Endothelial cell of umbilical vein (primary cell): ENCODE measurements at regions not wholly inside any gene's neighbourhood (a gene's known extent, or its start where the extent isn't known, plus 50 kb on each side); places are given as distances from the start of the nearest gene placed in this dataset.

Source experiments
- BruUV-seq: library from RNA; stranded (reverse); fragments of 400-500 nt; replicated peaks from 2 replicates; lab custom pipeline; 2021; lab: Mats Ljungman, UMichigan
- CTCF ChIA-PET: fragments of 300-600, 350-600 bp; sonication (Branson Sonifier 250); formaldehyde crosslinking; loops from one replicate; lab custom pipeline; 2021; ENCODE audit warnings: antibody characterized with exemption, inconsistent platforms; lab: Charles Lee
- POLR2A ChIA-PET: fragments of 300-600, 350-600 bp; sonication (Branson Sonifier 250); formaldehyde crosslinking; loops from one replicate; lab custom pipeline; 2021; ENCODE audit warnings: antibody characterized with exemption, inconsistent platforms; lab: Charles Lee
- DNase-seq: peaks from one replicate; pipeline ENCODE4 v3.0.0-alpha.2; 2011; ENCODE audit warnings: low read depth, low spot score
- FAIRE-seq: peaks from 2 replicates; lab custom pipeline; 2011; peaks lifted over from hg19 to GRCh38; lab: Jason Lieb, UNC
- H2AFZ ChIP-seq: 2 replicates; pipeline ENCODE4 v1.6.0; 2012; ENCODE audit warnings: low read depth, low read length, control low read depth, inconsistent platforms
- H3K27ac ChIP-seq: 2 replicates; pipeline ENCODE4 v1.5.1; 2011; ENCODE audit warnings: low read depth, mild to moderate bottlenecking, control low read depth, low read length, moderate library complexity; ENCODE audit not compliant: insufficient read depth
- H3K27me3 ChIP-seq, 2 experiments: 2 replicates each; pipeline versions ENCODE4 v1.6.0 to v1.6.1; 2011; ENCODE audit warnings: low read length in 2 of 2, mixed read lengths in 1 of 2; ENCODE audit not compliant: control insufficient read depth in 2 of 2, insufficient read depth in 2 of 2
- H3K36me3 ChIP-seq, 2 experiments: 2 replicates in 1 of 2; 3 replicates in 1 of 2; pipeline ENCODE4 v1.5.1; 2011; ENCODE audit warnings: low read length in 2 of 2, mild to moderate bottlenecking in 1 of 2, moderate library complexity in 1 of 2; ENCODE audit not compliant: control insufficient read depth in 2 of 2, insufficient read depth in 2 of 2; ENCODE audit errors: extremely low read depth in 1 of 2
- H3K4me1 ChIP-seq: 3 replicates; pipeline ENCODE4 v1.5.1; 2011; ENCODE audit warnings: mild to moderate bottlenecking, low read length; ENCODE audit not compliant: control insufficient read depth, insufficient read depth; ENCODE audit errors: extremely low read depth
- H3K4me2 ChIP-seq: 2 replicates; pipeline ENCODE4 v1.6.1; 2011; ENCODE audit warnings: low read length, control low read depth, mixed read lengths; ENCODE audit not compliant: insufficient read depth
- H3K4me3 ChIP-seq, 3 experiments: fragments of 200-600 bp in 1 of 3; sonication (generic), shearing (Covaris generic) in 1 of 3; replicated peaks in 1 of 3; 2 replicates each; pipeline ENCODE4 v1.5.1; 2011 to 2016; ENCODE audit warnings: control low read depth in 3 of 3, low read length in 3 of 3, mild to moderate bottlenecking in 2 of 3, inconsistent platforms in 1 of 3, low read depth in 1 of 3, moderate library complexity in 1 of 3; ENCODE audit not compliant: insufficient read depth in 1 of 3
- H3K79me2 ChIP-seq: 2 replicates; pipeline ENCODE4 v1.6.0; 2012; ENCODE audit warnings: low read length, inconsistent platforms; ENCODE audit not compliant: control insufficient read depth, insufficient read depth
- H3K9ac ChIP-seq: replicated peaks from 2 replicates; pipeline ENCODE3; 2011; ENCODE audit warnings: low read length, control low read depth; ENCODE audit not compliant: insufficient read depth; ENCODE audit errors: extremely low read depth
- H3K9me1 ChIP-seq: replicated peaks from 3 replicates; pipeline ENCODE4 v1.6.0; 2011; ENCODE audit warnings: mild to moderate bottlenecking, low read length; ENCODE audit not compliant: control insufficient read depth, insufficient read depth; ENCODE audit errors: extremely low read depth
- H3K9me3 ChIP-seq: replicated peaks from 2 replicates; pipeline ENCODE4 v1.5.1; 2012; ENCODE audit warnings: low read length, inconsistent platforms; ENCODE audit not compliant: control insufficient read depth, insufficient read depth
- H4K20me1 ChIP-seq: replicated peaks from 2 replicates; pipeline ENCODE3; 2011; ENCODE audit warnings: mild to moderate bottlenecking, low read length; ENCODE audit not compliant: control insufficient read depth, insufficient read depth; ENCODE audit errors: extremely low read depth
- EZH2 ChIP-seq: IDR thresholded peaks from 2 replicates; pipeline ENCODE4 v1.6.1; 2012; ENCODE audit warnings: borderline replicate concordance, low read depth, mild to moderate bottlenecking, moderate library complexity, low read length, inconsistent platforms; ENCODE audit not compliant: severe bottlenecking
- FOS ChIP-seq: IDR thresholded peaks from 2 replicates; pipeline ENCODE4 v1.6.1; 2011; ENCODE audit warnings: mild to moderate bottlenecking, low read length, moderate library complexity, borderline replicate concordance; ENCODE audit not compliant: insufficient read depth
- GATA2 ChIP-seq: IDR thresholded peaks from 2 replicates; pipeline ENCODE4 v1.7.0; 2011; ENCODE audit warnings: low read depth, mild to moderate bottlenecking, moderate library complexity, mixed read lengths, low read length; ENCODE audit not compliant: insufficient read length, insufficient read depth
- JUN ChIP-seq: IDR thresholded peaks from 2 replicates; pipeline ENCODE4 v1.6.1; 2011; ENCODE audit warnings: borderline replicate concordance, low read depth; ENCODE audit not compliant: insufficient read length, insufficient read depth
- MYC ChIP-seq: IDR thresholded peaks from one replicate; pipeline ENCODE4 v1.6.1; 2011; ENCODE audit warnings: mild to moderate bottlenecking, low read depth, low read length
- POLR2A ChIP-seq: IDR thresholded peaks from 2 replicates; pipeline ENCODE4 v1.6.1; 2012; ENCODE audit warnings: low read depth, mild to moderate bottlenecking, control low read depth, low read length
- POLR2AphosphoS5 ChIP-seq: IDR thresholded peaks from 2 replicates; pipeline ENCODE4 v1.6.1; 2012; ENCODE audit warnings: low read depth, mild to moderate bottlenecking, control low read depth, low read length, moderate library complexity; ENCODE audit not compliant: insufficient read depth
- dilution Hi-C: fragments of 300-500 bp; cut with MboI; formaldehyde crosslinking; loops from one replicate; pipeline ENCODE4 v1.15.0; 2019; ENCODE audit warnings: low sequenced_read_pairs; ENCODE audit not compliant: extremely low pct_ligation_motif_present
- intact Hi-C: fragments of 100-400 bp; cut with micrococcal nuclease; formaldehyde crosslinking; loops from one replicate; pipeline ENCODE4 v1.10.0; 2022
- TF ChIP-seq, protein P1 (sequence below): IDR thresholded peaks from 2 replicates; pipeline ENCODE4 v1.6.1; 2011; ENCODE audit not compliant: insufficient read depth, insufficient read length
- TF ChIP-seq, protein P2 (sequence below), 2 donors: IDR thresholded peaks; 1 replicate in 1 of 2; 2 replicates in 1 of 2; pipeline ENCODE4 v1.5.1; 2011; ENCODE audit warnings: low read length in 2 of 2, mild to moderate bottlenecking in 2 of 2, moderate library complexity in 2 of 2, control low read depth in 1 of 2, inconsistent platforms in 1 of 2, low read depth in 1 of 2; ENCODE audit not compliant: insufficient read depth in 1 of 2; ENCODE audit errors: extremely low read depth in 1 of 2

DNA sequence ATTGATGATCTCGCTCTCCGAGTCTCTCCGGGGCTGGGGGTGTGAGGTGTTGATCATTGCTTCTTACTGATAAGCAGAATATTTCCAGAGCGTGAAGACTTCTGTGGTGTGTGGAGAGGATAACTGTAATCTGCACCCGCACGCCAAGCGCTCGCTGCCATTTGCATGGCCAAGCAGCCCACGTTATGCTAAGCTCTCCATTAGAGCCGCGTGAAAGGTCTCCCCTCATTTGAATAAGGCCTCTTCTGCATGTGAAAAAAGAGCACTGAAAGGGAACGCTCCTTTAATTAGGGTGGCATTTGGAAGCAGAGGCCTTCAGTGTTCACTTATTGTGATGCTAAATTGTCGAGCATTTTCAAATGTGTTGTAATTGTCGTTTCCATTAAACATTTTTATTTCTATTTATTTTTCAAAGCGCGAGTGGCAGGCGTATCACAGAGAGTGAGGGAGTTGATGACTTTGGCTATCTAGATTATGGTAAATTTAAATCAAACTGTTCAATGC lies 163.6 kb upstream of the IRX2 start:
- no peak overlapping the region for H2AFZ ChIP-seq
- CTCF ChIA-PET: no interaction called here
- H3K79me2 ChIP-seq: no peaks in the 10 kb centered on the region
- H3K9ac ChIP-seq: no peak overlapping the region
- no peaks in the 10 kb centered on the region for H3K9me1 ChIP-seq
- H3K4me3 ChIP-seq: no peak overlapping the region
- DNase-seq (no peak), FAIRE-seq (no peak)
- no TSS peak for BruUV-seq
- POLR2A ChIA-PET: no interaction called here
- no peak overlapping the region for H3K27ac ChIP-seq
- TF ChIP-seq, protein P1, sequence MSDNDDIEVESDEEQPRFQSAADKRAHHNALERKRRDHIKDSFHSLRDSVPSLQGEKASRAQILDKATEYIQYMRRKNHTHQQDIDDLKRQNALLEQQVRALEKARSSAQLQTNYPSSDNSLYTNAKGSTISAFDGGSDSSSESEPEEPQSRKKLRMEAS: no peak
- TF ChIP-seq, protein P2, sequence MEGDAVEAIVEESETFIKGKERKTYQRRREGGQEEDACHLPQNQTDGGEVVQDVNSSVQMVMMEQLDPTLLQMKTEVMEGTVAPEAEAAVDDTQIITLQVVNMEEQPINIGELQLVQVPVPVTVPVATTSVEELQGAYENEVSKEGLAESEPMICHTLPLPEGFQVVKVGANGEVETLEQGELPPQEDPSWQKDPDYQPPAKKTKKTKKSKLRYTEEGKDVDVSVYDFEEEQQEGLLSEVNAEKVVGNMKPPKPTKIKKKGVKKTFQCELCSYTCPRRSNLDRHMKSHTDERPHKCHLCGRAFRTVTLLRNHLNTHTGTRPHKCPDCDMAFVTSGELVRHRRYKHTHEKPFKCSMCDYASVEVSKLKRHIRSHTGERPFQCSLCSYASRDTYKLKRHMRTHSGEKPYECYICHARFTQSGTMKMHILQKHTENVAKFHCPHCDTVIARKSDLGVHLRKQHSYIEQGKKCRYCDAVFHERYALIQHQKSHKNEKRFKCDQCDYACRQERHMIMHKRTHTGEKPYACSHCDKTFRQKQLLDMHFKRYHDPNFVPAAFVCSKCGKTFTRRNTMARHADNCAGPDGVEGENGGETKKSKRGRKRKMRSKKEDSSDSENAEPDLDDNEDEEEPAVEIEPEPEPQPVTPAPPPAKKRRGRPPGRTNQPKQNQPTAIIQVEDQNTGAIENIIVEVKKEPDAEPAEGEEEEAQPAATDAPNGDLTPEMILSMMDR (IDR thresholded peaks at IDR 0.05; ENCODE audit: extremely low read depth in 1 of 2, insufficient read depth in 1 of 2, low read depth in 1 of 2, low read length in 2 of 2): no peak
- TF ChIP-seq JUN (no peak), GATA2 (no peak), MYC (no peak), EZH2 (no peak), POLR2AphosphoS5 (no peak), FOS (no peak), POLR2A (no peak)
- intact Hi-C loops (no loop called here), dilution Hi-C loops (no loop called here)
- no peak overlapping the region for H3K4me2 ChIP-seq
- no peaks in the 10 kb centered on the region for H3K27me3 ChIP-seq
- no peaks in the 10 kb centered on the region for H4K20me1 ChIP-seq
- no peaks in the 10 kb centered on the region for H3K36me3 ChIP-seq
- no peaks in the 10 kb centered on the region for H3K4me1 ChIP-seq
- H3K9me3 ChIP-seq: no peaks in the 10 kb centered on the region
